GM12874 (cell line): ENCODE measurements at regions not wholly inside any gene's neighbourhood (a gene's known extent, or its start where the extent isn't known, plus 50 kb on each side); places are given as distances from the start of the nearest gene placed in this dataset.

Source experiments
- TF ChIP-seq, protein P1 (sequence below): IDR thresholded peaks from 2 replicates; pipeline ENCODE4 v1.5.1; 2011; ENCODE audit warnings: low read depth, mild to moderate bottlenecking, control low read depth, low read length, moderate library complexity; ENCODE audit not compliant: insufficient read depth

DNA sequence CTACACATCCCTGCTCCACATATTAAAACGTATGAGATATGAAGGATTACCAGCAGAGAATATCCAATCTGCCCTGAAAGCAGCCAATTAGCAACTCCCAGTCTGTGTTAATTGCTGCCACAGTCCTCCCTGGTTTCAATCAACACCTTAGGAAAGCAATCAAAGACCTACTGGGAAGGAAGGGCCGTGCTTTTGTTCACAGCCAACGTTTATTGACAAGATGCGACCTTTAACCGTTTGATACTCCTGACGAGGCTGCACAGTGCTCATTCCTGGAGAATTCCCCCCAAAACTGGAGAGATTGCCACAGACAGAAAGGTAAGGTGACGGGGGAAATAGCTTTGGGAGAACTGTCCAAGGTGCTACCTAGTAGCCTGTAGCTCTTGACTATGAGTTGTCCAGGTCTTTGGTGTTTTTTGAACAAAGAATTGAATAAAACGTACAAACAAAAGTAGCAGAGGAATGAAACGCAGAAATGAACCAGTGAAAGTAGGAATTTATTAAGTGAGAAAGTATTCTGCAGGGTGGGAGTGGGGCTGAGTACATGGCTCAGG lies 596.5 kb downstream of the NLGN4X start:
- TF ChIP-seq, protein P1, sequence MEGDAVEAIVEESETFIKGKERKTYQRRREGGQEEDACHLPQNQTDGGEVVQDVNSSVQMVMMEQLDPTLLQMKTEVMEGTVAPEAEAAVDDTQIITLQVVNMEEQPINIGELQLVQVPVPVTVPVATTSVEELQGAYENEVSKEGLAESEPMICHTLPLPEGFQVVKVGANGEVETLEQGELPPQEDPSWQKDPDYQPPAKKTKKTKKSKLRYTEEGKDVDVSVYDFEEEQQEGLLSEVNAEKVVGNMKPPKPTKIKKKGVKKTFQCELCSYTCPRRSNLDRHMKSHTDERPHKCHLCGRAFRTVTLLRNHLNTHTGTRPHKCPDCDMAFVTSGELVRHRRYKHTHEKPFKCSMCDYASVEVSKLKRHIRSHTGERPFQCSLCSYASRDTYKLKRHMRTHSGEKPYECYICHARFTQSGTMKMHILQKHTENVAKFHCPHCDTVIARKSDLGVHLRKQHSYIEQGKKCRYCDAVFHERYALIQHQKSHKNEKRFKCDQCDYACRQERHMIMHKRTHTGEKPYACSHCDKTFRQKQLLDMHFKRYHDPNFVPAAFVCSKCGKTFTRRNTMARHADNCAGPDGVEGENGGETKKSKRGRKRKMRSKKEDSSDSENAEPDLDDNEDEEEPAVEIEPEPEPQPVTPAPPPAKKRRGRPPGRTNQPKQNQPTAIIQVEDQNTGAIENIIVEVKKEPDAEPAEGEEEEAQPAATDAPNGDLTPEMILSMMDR = no peak

GRCh38 chrX:5617666-5618065 lies 611.0 kb downstream of the NLGN4X start:
- TF ChIP-seq, protein P1 = no peak

DNA sequence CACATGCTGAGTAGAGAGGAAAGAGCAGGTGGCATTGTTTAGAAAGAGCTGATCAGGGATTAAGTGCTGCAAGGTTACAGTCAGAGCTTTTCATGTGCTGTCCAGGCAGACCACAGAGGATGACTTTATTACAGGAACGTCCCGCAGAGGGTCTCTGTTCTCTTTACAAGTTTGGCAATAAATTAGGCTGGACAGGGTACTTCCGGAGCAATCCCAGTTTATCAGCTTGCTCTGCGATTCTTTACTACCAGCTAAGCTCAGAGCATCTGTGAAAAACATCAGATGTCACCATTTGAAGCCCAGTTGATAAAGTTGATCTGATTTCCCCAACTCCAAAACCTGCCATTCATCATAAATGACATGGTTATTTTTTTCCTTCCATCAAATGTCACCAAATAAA lies 633.1 kb downstream of the NLGN4X start:
- TF ChIP-seq, protein P1 = no peak

DNA sequence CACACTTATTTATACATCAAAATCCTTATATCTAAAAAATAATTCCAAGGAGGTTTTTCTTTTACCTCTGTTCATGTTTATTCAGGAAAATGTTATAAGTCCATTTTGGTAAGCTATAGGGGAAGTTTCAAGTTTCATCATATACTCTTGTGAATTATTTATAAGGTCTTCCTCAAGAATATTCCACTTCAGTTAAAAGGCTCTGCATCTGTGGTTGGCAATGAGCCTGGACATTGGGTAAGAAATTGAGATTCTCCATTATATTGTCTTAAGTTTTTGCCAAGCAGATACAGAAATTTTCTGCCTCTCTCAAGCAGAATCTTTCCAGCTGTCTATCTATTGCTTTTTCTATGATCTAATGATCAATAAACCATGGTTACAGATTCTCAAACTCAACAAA lies 641.9 kb downstream of the NLGN4X start:
- TF ChIP-seq, protein P1 = no peak

- TF ChIP-seq, protein P1 = no peak
These were observed 653.3 kb downstream of the NLGN4X start for GRCh38 chrX:5575407-5575806.

DNA sequence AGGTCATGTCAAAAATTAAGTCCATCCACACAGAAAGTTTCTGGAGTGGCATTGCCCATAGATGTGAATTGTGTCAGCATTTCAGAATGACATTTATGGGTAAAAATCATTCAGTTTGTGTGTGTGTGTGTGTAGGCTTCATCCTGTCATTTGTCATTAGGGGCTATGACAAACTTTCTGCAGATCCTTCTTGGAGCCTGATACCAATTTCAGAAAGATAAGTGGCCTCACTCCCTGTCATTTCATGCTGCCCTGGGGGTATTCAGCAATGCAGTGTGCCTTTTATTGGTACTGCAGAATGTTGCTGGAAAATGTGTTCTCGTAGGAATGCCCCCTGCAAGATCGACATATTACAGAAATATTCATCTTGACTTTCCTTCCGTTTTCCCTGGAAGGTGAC lies 659.7 kb downstream of the NLGN4X start:
- TF ChIP-seq, protein P1 = no peak

DNA sequence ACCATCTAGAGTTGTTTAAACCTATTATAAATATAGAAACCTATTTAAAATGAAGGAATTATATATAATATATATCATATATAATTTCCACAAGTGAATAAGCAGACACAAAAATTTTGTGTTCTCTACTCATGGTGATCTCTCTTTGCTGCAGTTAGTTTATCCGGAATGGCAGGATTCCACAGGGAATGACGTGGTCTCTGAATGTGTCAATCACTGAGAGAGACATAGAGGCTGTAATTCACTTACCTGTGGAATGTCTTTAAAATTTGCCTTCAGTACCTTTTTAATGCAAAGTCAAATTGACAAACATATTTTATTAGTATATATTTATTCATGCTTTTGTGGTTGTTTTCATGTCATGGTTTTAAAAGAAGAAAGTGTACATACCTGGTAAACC lies 669.3 kb downstream of the NLGN4X start:
- TF ChIP-seq, protein P1 = no peak
